HG03066 (cell line): ENCODE measurements at regions not wholly inside any gene's neighbourhood (a gene's known extent, or its start where the extent isn't known, plus 50 kb on each side); places are given as distances from the start of the nearest gene placed in this dataset.

Experiments
- ATAC-seq: cut with Tn5 transposase; IDR thresholded peaks from one replicate; pipeline ENCODE4 v1.9.1; 2021; ENCODE audit warnings: low read depth; ENCODE audit not compliant: unreplicated experiment

DNA sequence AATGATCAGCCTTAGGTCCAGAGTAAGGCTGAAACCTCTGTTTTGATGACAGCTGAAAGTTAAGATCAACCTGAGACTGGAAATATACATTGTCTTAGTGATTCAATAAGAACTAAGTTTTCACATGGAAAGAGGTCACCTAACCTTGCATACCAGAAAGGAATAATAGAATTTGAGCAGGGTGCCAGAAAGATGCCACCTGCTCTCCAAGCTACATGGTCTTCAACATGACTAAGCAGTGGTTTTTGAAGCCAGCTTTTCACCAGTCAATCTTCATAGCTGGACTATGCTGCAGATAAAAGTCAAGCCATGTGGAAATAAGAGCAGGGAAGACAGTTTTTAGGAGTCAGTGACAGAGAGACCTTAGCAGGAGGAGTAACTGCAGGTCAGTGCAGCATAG is 589.4 kb upstream of the SYT4 start:
- ATAC-seq, result no peak

DNA sequence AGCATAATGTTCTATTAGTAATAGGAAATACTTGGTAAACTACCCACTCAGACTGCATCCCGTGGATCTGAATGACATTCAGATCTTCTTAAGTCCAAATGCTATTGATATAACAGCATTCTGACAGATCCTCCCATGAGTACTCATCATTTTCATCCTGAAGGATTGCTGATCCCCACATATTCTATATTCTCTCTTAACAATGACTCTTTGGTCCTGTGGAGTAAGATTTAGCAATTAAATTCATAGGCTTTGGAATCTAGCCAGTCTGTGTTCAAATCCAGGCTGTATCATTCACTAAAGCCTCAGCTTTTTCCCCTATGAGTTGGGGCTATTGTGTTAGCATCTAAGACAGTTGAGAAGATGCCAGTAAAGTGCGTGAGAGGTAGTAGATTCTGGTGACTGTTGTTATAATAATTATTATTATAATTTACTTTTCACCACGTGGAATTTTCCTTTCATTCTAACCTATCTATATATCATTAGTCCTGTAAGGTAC is 591.3 kb upstream of the SYT4 start:
- ATAC-seq, result no peak

DNA sequence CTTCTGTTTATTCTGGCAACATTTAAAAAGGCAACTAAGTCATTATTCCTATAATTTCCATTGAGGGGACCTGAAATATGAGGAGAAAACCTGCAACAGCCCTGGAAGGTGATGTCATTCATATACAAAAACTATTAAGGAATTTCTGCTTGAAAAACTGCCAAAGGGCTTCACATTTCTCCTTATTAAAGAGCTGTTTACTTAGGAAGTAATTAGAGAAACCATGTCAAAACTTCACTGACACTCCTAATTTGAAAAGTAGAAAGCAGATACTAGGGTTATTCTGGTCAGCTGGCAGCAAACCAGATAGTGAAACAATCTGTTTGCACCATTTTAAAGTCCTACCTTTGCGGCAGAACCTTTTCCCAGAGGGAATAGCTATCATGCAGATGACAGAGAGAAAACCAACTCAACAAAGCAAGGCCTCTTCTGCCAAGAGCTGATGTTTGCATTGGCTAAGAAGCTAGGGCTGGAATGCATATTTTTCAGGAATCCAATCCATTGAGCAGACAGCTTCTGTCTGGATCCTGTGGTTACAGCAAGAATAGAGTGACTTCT is 592.2 kb upstream of the SYT4 start:
- no peak for ATAC-seq

DNA sequence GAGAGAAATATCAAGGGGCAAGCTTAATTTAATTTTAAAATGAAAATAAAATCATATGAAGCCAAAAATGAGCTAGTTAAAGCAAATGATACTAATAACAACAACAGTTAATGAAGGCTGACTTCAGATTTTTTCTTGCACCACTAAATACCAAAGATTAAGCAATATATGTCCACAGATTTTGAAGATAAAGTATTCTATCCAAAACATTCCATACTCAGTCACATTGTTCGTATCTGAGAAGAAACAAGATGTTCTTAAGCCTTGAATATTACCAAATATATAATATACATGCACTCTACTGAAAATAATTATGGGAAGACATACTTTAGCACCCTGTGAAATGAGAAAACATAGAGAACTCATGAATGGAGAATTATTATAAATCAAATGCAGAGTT is 593.3 kb upstream of the SYT4 start:
- ATAC-seq, result no peak

DNA sequence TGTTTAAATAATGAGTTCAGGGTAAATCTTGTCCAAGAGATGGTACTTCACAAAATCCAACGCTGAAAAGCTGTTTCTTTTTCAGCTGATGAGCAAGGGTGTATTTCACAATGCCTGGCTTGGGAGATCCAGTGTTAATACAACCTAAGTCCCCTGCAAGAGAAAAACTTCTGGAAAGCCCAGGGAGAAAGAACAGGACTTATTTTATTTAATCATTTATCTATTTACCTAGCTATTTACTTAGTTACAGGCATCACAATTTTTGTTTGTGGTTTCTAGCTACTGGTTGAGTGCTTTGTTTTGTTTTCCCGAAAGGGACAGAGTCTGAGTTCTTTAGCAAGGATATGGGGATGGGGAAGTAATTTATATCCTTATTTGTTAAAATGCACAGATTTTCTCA is 598.2 kb upstream of the SYT4 start:
- no peak for ATAC-seq

DNA sequence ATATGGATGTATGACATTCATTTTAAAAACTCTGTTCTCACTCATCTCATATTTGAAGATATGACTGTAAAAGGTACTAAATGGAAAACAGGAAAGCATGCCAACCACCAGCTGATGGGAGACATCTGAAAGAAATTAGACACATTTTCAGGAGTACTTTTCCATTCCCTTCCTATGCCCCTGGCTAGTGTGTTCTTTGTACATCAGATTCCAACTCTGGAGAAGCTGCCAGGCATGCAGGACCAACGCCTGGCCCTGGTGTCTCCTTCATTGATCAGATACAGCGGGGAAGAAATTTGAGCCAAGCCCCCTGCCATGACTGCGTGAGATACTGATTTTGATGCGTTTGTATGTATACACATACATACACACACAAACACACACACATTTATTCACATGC is 599.0 kb upstream of the SYT4 start:
- ATAC-seq, result no peak

DNA sequence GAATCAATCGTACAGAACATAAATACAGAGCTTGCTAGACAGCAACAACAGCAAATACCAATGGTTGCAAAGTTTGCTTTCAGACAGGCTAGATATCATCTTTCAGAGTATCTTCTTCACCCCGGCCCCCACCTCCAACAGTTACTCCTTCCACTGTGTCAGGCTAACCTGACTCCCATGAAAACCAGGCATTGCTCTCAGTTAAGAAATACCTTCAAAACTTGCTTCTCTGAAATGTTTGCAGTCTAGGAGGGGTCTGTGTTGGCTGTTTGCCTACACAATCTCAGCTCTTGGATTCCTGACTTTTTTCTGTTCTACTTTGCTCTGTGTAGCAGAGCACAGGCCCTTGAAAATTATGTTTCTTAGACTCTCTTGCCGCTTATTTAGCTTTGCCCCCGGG is 599.5 kb upstream of the SYT4 start:
- no peak for ATAC-seq

DNA sequence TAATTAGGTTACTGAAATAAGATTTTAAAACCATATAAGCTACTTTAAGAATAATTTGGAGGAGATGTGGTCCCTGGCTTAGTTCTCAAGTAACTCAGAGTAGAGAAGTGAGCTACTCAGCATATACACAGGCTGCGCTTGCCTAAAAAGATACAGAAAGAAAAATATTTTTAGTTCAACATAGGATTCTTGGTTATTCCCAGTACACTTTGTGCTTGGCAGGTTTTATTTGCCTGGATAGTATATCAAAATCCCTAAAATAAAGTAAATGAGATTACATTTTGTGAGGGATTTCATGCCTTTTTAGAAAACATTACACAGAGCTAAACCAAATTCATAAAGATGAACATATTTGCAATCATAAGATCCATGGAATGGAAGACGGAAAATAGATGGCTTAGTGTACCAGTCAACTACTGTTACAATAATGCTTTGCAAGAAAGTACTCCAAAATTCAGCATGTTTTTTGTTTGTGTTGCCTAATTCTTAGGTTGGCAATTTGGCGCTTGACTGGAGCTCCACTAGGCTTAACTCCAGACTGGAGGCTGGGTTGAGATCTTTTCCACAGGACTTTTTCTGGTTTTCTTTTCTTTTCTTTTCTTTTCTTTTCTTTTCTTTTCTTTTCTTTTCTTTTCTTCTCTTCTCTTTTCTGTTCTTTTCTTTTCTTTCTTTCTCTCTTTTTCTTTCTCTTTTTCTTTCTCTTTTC is 600.5 kb upstream of the SYT4 start:
- no peak for ATAC-seq

DNA sequence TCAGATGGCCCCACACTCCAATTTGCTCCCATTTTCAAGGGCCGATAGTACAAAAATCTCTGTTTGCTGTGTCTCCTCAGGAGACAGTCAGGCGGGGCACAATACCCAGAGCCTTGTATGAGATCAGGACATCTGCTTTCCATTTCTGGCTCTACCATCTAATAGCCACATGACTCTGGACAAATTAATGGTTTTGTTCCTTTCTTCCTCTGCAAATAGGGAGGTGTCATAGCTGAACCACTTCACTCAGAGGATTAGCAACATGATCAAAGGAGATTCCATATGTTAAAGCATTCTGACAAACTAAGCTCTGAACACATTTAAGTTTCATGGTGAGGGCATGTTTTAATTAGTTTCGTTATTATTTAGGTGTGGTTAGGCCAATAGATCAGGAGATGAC is 602.1 kb upstream of the SYT4 start:
- ATAC-seq, result no peak

DNA sequence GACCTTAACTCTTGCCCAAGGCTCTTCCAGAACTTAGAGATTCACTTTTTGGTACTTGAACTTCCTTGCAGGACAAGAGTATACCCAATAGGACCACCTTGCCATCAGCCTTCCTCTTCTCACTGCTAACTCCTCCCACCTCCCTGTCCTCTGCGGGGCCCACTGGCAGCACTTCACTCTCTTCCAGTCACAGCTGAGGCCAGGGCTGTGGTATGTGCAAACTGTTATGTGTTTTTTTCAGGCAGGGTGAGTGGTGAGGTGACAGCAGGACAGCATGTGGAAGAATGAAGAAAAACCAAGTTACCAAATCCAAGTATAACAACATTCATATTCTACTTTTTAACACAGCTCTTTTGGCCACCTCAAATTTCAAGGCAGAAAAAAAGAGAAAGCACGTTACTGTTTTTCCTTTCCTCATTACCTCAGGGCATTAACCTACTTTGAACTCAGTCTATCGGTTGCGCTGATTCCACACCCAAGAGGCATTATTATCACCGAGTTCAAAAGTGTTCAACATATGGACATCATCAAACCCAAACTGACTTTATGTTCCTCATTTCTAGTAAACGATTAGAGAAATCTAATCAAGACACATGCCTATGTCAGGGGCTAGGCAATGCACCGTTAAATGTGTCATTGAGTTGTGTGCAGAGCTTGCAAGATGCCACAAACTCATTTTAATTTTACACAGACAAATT is 605.2 kb upstream of the SYT4 start:
- ATAC-seq, result no peak

DNA sequence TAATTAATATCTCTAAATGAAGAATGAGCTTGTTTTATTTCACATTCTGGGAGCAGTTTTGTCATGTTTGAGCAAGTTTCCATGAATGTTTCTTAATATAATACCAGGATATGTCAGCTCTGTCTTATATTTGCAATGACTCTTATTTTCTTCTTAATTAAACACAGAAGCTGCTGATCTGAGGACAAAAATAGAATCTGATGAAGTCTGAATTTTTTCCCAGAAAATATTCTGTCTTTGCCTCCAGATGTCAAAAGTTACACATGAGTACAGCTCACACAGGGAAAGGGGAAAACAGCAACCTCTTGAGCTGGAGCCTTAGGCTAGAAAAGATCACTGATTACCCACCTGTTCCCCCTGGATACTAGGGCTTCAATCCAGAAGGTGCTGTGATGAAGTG is 606.6 kb upstream of the SYT4 start:
- ATAC-seq, result no peak

DNA sequence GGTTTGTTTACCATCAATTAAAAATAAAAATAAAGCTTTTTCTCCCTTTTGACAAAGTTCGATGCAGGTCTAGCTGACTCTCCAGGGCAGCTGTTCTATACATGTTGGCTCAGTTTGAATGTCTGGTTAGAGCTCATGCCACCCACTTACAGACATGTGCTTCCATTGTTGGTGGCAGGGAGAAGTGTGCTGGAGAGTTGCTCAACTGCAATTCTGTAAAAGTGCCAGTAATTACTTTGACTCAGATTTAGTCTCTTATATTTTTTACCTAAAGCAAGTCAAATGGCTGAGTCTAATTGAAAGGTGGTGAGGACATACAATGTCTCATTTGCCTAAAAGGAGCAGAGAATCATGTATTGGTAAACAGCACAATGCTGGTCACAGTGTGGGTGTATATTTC is 609.1 kb upstream of the SYT4 start:
- no peak for ATAC-seq

DNA sequence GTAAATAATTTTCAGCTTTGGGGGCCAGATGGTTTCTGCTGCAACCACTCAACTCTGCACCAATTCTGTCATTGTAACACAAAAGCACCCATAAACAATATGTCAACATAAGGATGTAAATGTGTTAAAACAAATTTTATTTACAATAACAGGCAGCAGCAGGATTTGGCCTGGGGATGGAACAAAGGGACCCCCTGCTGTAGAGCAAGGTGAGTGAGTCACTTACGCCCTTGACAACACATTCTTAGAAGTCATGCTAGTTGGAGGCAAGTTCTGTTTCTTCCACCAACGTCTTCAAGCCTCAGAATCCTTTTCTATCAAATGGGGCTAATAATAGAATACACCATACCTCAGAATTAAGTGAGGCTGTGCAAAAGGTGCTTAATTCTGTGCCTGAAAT is 610.2 kb upstream of the SYT4 start:
- no peak for ATAC-seq

DNA sequence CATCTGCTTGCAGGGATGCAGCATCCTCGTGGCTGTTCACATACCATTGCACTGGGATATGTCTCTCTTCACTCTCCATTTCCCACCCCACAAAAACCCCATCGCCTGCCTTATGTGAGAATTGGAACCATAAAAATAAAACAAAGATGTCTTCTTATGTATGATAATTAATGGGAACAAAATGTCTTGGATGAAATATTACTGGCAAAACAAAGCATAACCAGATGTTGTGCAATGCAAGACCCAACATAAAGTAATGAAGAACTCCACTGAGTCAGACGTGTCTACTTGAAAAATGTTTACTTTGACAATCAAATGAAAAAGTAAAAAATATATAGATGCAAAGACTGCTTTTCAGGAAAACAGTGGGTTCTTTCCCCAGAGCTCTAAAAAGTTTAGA is 611.3 kb upstream of the SYT4 start:
- ATAC-seq, result no peak

DNA sequence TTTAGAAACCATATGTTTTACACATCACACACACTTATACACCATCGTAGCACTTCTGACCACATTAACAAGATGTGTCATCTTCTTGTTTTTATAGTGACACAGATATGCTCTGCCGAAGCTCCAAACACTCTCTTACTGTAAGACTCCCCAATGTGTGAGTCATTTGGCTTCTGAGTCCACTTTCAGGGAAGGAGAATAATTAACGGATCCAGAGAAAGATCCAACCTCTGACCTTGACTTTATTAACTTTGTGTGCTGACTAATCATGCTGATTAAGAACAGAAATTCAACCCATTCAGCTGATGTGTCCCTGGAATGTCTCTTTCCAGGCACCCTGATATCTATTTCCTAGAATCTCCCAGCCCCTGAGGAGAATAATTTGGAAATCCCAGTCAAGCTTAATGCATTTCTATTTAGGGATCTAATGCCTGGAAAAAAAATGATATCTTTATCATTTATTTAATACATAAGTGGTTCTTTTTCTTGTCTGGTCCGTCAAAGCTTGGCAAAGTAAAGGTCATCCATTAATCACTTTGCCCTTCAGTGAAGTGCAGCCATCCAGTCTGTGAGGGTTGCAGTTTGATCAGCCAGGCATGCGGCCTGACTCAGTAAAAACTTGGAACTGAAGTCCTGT is 615.8 kb upstream of the SYT4 start:
- ATAC-seq, result no peak

DNA sequence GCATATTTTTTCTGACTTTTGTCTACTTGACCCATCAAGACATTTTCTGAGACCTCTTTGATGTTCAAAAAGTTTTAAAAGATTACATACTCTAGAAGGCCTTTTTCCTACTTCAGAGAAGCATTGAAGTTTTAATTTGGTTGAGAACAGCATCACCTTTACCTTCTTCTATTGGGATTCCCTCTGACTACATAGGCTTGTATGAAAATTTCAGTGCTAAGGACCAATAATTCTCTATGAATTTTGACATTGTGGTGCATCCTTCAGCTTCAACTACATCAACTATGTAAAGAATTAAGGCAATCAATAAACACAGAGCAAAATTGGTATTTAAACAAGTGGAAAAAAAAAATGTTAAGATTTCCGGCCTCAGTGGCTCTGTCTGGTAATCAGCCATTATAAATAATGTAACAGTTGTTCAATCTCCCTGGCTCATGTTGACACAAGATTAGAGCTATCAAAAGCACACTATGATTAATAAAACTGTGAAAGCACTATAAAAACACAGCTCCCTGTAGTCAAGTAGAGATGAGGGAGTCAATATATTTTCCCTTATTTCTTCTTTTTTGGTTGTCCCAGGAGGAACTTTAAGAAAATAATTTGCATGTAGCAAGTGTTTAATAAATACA is 627.0 kb upstream of the SYT4 start:
- ATAC-seq, result no peak

DNA sequence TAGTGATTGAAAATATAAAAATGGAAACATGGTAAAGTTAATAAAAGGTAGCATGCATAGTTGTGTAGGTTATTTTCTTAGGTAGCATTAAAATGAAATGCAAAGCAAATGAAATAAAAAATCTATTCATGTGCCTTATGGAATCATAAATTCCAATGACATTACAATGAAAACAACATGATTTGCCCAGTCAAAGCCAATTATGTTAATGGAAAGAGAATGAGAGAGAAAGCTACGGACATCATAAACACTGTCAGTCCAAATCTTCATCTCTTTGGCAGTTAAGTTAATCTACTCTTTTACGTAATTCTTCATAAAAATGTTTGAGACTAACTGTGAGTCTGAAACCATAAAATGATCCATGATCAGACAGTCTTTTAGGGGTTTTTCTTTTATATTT is 636.7 kb upstream of the SYT4 start:
- no peak for ATAC-seq

DNA sequence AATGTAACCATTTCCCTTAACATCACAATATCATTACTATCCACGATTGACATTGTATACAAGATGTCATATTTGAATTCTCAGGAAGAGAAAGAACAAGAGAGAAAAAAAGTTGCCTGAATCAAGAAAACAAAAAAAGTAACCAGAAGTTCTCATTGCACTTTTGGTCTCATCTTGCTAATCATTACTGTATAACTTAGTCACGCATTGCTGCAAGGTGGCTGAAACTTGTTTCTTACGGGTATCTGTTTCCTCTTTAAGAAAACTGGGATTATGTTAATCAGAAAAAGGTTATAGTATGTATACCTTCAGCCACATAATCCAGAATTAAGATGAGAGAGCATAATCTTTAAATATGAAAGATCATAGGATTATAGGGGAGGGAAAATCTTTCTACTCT is 639.7 kb upstream of the SYT4 start:
- no peak for ATAC-seq

DNA sequence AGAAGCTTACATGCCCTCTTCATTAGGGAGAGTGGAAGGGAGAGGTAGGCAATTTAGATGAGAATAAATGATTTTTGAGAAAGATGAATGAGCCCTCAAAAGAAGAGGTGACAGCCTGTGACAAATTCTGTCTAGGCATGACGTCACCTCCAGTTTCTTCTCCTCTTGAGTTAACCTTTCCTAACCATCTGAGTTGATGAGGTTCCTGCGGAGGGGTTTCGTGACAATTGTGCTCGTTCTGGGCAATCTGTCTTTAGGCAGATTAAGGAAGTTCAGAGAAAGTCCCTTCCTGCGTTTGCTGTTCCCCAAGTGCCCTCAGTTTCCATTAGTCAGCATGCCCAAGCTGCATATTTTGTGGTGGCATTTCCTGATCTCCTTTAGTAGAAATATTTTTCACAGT is 640.2 kb upstream of the SYT4 start:
- ATAC-seq, result no peak

DNA sequence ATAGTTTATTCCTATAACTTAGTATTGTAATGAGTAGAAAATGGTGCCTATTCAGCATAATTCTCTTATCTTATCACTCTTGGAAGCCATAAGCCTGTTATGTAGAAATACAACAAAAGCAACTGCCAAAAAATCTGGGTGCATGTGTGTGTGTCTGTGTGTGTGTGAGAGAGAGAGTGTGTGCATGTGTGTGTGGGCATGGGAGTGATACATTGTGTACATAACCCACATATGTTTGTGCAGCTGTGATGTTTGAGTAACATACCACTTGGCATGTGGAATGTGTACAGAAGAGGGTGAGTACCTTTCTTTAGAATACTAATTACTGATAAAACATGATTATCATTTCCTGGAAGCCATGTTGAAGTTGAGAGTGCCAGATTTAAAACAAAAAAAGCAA is 642.3 kb upstream of the SYT4 start:
- ATAC-seq, result no peak

DNA sequence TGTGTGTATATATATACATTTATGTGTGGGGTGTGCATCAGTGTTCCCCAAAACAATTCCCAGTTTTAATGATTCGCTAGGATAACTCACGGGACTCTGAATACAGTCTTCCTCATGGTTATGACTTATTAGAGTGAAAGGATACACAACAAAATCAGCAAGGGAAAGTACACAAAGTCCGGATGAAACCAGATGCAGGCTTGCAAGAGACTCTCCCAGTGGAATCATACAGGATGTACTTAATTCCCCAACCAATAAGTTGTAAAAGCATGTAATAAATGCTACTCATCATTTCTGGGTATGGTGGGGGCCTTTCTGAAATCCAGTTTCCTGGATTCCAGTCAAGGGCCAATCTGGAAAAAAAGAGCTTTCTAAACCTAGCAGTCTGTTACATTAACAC is 654.1 kb upstream of the SYT4 start:
- no peak for ATAC-seq
